Medulla oblongata (tissue), 1 donor: ENCODE measurements at regions not wholly inside any gene's neighbourhood (a gene's known extent, or its start where the extent isn't known, plus 50 kb on each side); places are given as distances from the start of the nearest gene placed in this dataset.
"Not testable (repeated sequence)": the region's sequence is repeated elsewhere in the genome, so short reads cannot be mapped to it uniquely, and the experiment has no call there.

ENCODE experiments used
- DNase-seq: peaks from one replicate; pipeline ENCODE4 v3.0.0-alpha.2; 2015; ENCODE audit errors: extremely low spot score

GRCh38 chr12:5096241-5096924, 52.7 kb downstream of the KCNA5 start:
- no peak for DNase-seq

- DNase-seq: no peak
Observed at GRCh38 chr12:5097786-5098185, 54.1 kb downstream of the KCNA5 start.

DNA sequence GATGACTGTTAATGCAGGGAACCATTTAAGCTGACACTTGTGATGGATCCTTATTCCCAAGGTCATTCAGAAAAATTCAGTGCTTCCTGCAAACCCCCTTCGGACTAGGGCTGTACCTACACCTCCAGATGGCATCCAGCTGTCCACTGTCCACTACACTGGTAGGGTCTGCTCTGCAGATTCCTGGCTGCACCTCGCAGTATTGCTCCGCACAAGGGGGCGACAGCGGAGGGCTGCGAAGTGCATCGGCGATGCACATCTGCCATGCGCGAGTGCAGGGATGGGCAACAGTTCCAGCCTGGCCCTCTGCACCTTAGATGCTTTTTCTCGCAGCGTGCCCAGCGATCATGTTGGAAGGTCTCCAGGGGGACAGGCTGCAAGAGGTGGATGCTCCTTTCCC, 55.5 kb downstream of the KCNA5 start:
- DNase-seq: no peak

- DNase-seq: no peak
Observed at GRCh38 chr12:5099591-5099990, 55.9 kb downstream of the KCNA5 start.

- DNase-seq: no peak
Observed at GRCh38 chr12:5101686-5102085, 58.0 kb downstream of the KCNA5 start.

DNA sequence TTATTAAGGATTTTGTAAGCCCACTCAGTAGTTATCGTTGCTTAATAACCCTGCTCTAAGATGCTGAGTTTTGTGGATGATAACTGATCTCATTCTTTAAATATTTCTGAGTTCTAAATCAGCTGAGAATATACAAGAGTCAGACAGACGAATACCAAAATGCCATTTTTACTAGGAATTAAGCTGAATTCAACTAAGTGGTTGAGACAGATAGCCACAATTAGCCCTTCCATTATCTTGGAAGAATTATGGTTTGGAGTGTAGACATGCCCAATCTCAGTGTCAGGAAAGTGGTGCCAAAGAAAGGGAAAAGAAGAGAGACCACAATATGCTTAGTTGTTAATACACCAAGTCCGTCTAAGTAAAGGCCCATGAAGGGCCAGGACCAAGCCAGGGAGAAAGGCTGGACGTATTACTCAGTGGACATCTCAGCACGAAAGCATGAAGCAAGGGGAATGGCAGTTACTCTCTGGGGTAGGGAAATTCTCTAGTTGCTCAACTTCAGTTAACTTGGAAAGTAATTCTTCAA, 58.6 kb downstream of the KCNA5 start:
- no peak for DNase-seq

DNA sequence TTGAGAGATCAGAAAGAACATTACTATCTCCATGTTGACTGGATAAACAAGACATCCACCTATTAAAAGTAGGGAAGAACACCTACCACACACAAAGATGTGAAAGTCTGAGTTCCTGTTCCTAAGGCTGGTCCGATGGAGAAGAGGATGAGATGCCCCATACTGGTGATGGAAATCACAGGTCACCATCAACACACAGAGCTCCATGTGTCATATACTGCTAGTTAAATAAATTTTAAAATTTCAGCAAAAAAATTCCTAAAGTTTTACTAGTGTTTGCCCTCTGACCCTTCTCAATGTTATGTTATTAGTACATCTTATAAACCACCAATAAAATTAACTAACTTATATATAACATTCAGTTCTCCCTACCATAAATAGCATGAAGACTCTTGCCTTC, 59.1 kb downstream of the KCNA5 start:
- no peak for DNase-seq

DNA sequence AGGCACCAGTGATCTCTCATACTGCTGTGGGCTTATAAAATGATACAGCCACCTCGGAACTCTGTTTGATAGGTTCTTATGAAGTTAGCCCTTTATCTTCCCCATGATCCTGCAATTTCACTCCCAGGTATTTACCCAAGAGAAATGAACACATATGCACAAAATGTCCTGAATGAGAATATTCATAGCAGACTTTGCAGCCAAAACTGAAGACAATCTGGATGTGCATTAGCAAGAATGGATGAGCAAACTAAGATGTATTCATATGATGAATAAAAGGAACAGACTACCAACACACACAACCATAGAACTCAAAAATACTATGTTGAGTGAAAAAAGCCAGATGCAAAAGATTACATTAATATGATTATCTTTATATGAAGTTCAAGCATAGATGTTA, 66.7 kb downstream of the KCNA5 start:
- DNase-seq: no peak

DNA sequence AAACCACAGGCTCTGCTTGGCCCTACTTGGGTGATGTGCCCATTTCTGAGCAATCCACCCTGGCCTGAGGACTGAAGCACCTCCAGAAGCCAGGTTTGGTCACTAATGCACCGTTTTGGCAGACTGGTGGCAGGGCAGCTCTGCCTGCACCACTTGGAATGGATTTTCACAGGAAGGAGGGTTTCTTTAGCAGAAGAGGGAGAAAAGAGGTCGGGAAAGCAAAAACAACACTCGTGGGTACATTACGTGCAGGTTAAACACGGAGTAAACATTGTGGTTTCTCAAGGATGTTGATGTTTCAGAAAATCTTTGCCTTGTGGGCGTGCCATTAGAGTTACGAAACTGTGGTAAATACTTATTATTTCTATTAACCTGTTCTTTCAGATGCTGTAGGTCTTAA, 70.8 kb downstream of the KCNA5 start:
- DNase-seq: no peak

DNA sequence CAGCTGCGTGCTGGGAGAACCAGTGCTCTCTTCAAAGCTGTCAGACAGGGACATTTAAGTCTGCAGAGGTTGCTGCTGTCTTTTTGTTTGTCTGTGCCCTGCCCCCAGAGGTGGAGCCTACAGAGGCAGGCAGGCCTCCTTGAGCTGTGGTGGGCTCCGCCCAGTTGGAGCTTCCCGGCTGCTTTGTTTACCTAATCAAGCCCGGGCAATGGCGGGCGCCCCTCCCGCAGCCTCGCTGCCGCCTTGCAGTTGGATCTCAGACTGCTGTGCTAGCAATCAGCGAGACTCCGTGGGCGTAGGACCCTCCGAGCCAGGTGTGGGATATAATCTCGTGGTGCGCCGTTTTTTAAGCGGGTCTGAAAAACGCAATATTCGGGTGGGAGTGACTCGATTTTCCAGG, 78.1 kb downstream of the KCNA5 start:
- DNase-seq: not testable (repeated sequence)

- DNase-seq: not testable (repeated sequence)
Observed at GRCh38 chr12:5122256-5122831, 78.7 kb downstream of the KCNA5 start.

GRCh38 chr12:5123921-5124320, 80.2 kb downstream of the KCNA5 start:
- no peak for DNase-seq

DNA sequence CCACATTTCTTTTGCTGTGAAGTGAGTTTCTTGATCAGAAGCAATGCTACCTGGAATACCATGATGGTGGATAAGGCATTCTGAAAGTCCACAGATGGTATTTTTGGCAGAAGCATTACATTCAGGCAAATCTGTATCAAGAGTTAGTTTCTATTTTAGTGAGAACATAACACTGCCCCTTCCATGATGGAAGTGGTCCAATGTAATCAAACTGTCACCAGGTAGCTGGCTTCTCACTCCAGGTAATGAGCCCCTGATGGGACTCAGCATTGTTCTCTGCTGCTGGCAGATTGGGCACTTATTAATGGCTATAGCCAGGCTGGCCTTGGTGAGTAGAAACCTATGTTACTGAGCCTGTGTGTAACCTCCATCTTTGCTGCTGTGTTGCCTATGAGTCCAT, 80.7 kb downstream of the KCNA5 start:
- DNase-seq: no peak

GRCh38 chr12:5134861-5135525, 91.3 kb downstream of the KCNA5 start:
- no peak for DNase-seq

GRCh38 chr12:5138256-5138655, 94.6 kb downstream of the KCNA5 start:
- DNase-seq: no peak

GRCh38 chr12:5138845-5139244, 95.2 kb downstream of the KCNA5 start:
- DNase-seq: no peak

GRCh38 chr12:5139751-5140150, 96.1 kb downstream of the KCNA5 start:
- DNase-seq: no peak

GRCh38 chr12:5140190-5140589, 96.5 kb downstream of the KCNA5 start:
- DNase-seq: no peak

- no peak for DNase-seq
Observed at GRCh38 chr12:5148880-5149279, 105.2 kb downstream of the KCNA5 start.

DNA sequence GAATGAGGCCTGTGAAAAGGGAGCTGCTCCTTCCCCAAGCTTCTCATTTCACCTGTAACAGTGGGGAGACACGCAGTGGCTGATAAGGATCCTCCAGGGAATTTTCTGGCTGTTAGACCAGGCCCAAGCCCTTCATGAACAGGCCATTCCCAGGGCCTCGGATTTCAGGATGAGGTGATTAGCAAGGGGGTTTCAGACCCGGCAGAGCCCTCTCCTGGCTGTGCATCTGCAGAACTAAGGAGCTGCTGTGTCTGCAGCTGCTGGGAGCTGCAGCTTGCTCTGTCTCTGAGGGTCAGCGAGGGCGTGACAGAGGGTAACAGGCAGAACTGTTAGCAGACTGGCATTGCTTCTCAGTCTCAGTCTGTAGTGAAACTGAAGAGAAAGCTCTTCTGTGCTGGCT, 110.4 kb downstream of the KCNA5 start:
- DNase-seq: no peak

DNA sequence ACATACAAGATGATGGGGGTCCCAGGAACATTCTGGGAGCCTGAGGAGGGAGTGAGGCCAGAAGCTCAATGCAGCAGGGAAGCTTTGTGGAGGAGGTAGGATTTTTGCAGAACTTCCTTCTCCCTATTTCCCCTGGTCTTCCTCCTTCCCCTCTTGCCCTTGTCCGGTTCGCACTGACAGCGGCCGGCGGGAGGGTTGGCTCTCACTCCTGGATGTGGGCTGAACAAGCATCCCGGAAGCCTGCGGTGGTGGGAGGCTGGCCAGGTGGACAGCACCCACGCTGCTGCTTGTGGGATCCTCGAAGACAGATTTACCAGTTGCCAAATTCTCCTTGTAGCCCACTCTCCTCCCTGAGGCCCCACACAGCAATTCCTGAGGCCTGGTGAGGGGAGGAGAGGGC, 112.2 kb downstream of the KCNA5 start:
- DNase-seq: no peak

DNA sequence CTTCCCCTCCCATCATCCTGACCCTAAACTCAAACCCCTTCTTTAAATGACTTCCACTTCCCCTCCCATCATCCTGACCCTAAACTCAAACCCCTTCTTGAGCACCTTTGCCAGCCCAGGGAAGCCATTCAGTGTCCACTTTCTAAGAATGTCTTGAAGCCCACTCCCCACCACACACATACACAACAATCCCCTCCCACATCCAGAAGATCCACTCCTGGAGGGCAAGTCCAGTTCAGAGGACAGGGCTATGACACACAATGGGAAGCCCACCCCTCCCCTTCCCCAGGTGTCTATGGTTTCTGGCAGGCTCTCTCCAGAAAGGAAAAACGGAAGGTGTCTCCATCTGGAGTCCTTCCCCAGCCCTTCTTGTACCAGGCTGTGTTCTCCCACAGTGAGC, 117.1 kb downstream of the KCNA5 start:
- DNase-seq: no peak

- no peak for DNase-seq
Observed at GRCh38 chr12:5163661-5164060, 120.0 kb downstream of the KCNA5 start.
